Stimulated activated CD8-positive, alpha-beta memory T cell treated with anti-CD3 and anti-CD28 coated beads, Interleukin-15, amount 100 ng/mL, for 24 hours (primary cell): ENCODE measurements at regions not wholly inside any gene's neighbourhood (a gene's known extent, or its start where the extent isn't known, plus 50 kb on each side); places are given as distances from the start of the nearest gene placed in this dataset.

Source experiments
- DNase-seq: peaks from one replicate; pipeline ENCODE4 v3.0.0-alpha.2; 2020; ENCODE audit warnings: low read depth

DNA sequence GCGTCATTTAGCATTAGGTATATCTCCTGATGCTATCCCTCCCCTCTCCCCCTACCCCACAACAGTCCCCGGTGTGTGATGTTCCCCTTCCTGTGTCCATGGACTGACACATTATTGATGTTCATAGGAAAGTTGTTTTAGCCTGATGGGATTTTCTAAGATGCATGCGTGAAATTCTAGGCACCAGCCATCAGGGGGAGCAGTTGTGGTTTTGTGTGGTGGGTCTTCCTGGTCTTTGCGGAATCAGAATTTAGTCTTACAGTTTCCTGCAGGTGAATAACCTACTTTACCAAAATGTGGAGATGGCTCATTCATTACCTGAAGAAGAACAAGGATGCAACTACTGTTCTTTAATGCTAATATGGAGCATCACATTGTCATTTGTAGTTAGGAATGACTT lies 455.0 kb upstream of the THBS1 start:
- no peak for DNase-seq

DNA sequence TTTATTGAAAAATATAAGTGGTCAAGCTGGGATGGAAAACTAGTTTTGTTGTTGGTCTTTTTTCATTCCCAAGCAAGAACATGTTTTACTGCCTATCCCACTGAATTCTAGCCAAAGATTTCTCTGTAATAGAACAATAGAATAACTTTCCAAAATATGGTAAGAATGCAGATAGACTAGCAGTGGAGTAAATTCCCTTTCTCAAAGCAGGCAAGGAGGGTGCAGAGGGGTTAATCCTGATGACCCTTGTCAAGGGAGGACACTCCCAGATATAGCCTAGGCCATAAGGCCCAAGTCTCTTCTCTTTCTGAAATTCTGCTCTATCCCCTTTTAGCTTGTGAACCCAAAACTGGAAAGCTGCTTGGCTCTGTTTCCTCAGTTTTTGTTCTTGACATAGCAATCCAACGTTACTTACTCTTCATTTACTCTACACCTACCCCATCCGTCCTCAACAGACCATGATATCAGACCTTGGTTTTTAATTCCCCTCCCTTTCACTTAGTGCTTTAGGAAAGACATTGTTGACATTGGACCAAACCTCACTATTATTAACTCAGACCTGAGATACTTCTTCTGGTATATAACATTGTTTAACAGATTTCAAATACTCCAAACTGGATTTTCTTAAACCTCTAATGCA lies 453.6 kb upstream of the THBS1 start:
- DNase-seq, result no peak

- no peak for DNase-seq
Measured at GRCh38 chr15:39127925-39128617, 452.8 kb upstream of the THBS1 start.

- DNase-seq, result no peak
Measured at GRCh38 chr15:39128746-39129145, 452.1 kb upstream of the THBS1 start.

- DNase-seq, result no peak
Measured at GRCh38 chr15:39130556-39131379, 450.1 kb upstream of the THBS1 start.

GRCh38 chr15:39131609-39132008 lies 449.3 kb upstream of the THBS1 start:
- DNase-seq, result no peak

DNA sequence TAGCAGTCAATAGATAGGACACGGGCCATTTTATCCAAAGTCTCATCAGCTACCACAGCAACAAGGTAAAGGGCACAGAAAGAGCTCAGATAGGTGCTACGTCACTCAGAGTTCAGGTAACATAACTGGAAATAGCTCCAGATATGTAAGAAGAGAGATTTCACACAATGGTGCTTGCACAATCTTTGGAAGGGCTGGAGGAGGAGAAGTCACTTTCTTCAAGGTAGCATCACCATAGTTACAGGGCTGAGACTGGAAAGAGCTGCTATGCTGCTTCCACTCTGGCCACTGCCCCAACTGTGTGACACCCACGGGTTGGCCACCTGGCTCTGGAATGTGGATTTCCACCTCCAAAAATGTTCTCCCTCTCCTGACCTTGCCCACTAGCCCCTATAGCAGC lies 448.8 kb upstream of the THBS1 start:
- DNase-seq, result no peak

DNA sequence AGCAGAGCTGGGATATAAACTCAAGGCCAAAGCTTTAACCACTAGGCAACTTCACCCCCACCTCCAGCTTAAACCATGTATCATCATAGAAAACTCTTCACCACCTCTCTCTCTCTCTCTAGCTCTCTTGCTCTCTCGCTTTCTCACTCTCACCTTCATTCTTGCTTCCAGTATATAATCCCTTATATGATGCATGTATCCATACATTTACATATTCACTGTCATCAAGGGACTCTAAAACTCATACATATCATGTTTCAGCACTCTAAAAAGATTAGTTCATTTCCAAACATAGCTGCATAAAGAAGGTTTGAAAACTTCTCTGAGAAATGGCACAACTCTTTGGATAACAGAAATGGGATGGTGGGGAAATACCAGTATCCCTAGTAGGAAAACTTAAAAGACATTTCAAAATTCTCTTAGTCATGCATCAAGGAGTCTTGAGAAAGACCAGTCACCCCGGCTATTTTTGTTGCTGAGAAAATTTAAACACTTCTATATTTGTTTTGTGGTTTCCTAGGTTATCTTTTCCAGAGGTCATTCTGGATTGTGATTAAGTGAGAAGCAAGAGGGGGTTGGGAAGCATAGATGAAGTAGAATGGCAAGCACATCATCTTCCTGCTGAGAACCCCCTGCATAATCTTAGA lies 447.8 kb upstream of the THBS1 start:
- no peak for DNase-seq

DNA sequence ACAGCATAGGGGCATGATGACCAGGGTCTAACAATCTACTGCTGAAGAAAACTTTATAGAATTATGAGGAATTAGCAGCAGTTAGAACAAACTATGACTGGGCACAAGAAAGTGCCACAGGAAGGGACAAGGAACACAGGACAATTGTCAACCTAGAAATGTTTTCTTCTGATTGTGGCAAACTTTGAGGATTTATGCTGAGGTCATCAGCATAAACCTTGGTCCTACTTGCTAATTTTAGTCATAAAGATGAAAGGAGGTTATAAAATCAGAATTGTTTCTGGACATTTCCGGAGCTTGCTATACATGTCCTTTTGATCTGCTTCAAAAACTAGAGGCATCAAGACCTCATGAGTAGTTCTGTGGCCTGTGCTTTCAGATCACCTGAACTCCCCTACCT lies 446.6 kb upstream of the THBS1 start:
- DNase-seq, result no peak

DNA sequence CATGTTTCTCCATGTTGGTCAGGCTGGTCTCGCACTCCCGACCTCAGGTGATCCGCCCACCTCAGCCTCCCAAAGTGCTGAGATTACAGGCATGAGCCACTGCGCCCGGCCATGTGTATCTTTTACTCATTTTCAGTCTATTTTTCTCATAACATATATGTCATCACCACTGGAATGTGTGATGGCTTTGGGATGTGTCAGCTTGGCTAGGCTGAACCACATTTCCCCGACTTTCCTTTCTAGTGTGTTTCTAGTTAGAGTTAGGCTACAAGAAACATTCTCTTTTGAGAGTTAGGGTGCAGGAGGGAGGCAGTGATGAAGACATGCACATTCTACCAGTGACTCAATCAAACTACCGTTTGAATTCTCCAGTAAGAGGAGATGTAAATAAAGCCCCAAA lies 444.9 kb upstream of the THBS1 start:
- DNase-seq, result no peak

DNA sequence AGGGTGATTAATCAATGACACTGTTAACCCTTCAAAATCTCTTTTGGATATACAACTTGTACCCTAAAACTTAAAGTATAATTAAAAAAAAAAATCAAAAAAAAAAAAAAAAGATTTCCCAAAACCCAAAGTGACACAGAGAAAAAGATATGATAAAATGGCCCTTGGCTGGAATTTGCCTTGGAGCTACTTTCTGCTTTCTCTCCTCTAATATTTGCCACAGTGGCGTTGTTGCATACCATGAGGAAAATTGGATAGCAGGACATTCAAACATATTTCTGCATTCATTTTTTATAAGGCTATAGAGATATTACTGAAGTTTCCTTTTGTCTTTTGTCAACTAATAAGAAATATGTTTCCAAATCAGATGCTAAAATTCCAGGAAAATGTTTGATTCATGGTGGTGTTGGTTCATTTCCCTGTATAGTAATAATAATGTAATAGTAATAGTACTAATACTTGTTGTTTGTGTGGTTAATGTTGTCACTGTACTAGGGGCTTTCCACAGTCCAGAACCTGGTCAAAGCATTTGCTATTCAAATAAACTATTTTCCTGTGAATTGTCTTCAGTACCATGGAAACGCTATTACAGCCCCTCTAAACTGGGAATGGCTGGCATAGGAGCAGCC lies 441.3 kb upstream of the THBS1 start:
- DNase-seq, result no peak

GRCh38 chr15:39140060-39140604 lies 440.7 kb upstream of the THBS1 start:
- DNase-seq, result no peak

- no peak for DNase-seq
Measured at GRCh38 chr15:39142500-39142899, 438.4 kb upstream of the THBS1 start.

GRCh38 chr15:39143479-39143878 lies 437.4 kb upstream of the THBS1 start:
- no peak for DNase-seq

GRCh38 chr15:39144051-39144450 lies 436.8 kb upstream of the THBS1 start:
- no peak for DNase-seq

DNA sequence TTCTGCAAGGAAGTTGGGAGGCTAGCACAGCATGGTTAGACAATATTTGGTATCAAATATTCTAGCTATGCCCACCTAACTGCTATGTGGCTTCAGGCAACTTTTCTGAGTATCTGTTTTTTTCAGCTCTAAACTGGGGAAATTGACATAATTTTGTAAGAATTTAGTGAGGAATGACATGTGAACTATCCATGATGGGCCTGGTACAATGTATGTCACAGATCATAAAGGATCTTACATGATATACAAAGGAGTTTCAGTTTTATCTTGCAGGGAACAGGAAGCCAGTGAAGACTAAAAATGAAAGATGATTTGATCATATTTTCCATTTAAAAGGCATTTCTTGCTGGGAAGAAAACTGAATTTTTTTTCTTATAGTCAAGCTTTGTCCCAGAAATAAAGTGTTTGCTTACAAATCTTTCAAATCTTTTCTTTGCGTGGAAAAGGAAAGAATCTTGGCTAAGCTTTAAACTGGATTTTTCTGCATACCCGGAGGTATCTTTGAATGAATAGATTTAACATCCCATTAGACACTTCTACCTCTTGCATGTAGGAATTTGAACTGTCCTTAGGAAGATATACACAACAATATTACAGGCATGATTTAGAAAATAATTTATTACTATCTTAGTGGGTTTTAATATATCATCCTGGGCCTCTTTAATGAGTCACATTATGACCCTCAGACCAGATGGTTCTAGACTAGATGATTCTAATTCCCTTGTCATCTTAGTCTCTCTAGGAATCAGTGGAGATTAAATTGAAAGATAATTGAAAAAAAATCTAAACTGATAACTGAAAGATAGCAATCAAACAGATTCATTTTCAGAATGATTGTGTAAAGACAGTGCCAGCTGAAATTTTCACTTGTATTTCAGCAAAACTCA lies 436.0 kb upstream of the THBS1 start:
- DNase-seq, result no peak

- DNase-seq, result no peak
Measured at GRCh38 chr15:39145854-39146625, 434.8 kb upstream of the THBS1 start.

DNA sequence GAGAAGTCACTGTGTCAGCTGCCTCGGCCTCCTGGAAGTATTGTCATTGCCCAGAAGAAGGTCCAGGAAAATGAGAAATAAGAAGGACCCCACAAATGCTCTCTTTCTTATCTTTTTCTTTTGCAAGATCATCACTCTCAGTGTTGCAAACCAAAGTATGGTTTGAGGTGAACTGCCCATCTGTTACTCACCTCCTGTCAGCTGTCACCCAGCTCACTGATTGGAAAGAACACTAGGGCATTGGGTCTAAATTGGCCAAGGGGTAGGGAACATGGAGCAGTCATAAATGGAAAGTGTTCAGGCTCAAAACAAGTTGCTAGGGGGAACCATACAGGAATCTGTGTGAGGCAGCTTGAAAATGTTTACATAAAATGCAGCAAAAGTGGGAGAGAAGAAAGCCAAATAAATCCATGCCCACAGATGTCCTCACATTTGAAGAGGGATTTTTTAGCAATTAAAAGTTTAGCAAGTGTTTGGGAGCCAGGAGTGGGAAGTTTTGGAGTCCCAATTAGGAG lies 431.2 kb upstream of the THBS1 start:
- DNase-seq, result no peak

DNA sequence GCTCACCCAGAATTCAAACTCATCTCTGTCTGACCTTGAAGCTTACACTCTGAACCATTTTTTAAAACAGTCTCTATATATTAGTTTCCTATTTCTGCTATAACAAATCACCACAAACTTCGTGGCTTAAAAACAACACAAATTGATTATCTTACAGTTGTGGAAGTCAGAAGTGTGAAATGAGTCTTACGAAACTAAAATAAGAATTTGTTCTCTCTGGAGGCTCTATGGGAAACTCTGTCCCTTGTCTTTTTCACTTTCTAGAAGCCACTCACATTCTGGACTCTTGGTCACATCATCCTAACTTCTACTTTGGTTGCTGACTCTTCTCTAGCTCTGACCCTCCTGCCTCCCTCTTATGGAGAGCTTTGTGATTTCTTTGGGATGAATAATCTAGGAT lies 429.3 kb upstream of the THBS1 start:
- DNase-seq, result no peak
